PFSK-1 (cell line): ENCODE measurements at regions not wholly inside any gene's neighbourhood (a gene's known extent, or its start where the extent isn't known, plus 50 kb on each side); places are given as distances from the start of the nearest gene placed in this dataset.

Experiments used
- POLR2AphosphoS5 ChIP-seq: IDR thresholded peaks from 2 replicates; pipeline ENCODE4 v1.6.1; 2012; ENCODE audit warnings: low read depth, mild to moderate bottlenecking, control low read depth, low read length, moderate library complexity
- SIN3A ChIP-seq: IDR thresholded peaks from 2 replicates; pipeline ENCODE4 v1.6.1; 2012; ENCODE audit warnings: mild to moderate bottlenecking, low read length, moderate library complexity, borderline replicate concordance; ENCODE audit not compliant: insufficient read depth
- TAF1 ChIP-seq: IDR thresholded peaks from 2 replicates; pipeline ENCODE4 v1.6.1; 2012; ENCODE audit warnings: low read length, control low read depth, borderline replicate concordance; ENCODE audit not compliant: insufficient read depth
- TF ChIP-seq, protein P1 (sequence below), 2 experiments: IDR thresholded peaks; 2 replicates each; pipeline versions ENCODE4 v1.6.1 to v1.8.0; 2011 to 2012; ENCODE audit warnings: low read depth in 2 of 2, low read length in 2 of 2, control low read depth in 1 of 2, inconsistent platforms in 1 of 2, mild to moderate bottlenecking in 1 of 2, moderate library complexity in 1 of 2; ENCODE audit not compliant: insufficient read depth in 1 of 2

DNA sequence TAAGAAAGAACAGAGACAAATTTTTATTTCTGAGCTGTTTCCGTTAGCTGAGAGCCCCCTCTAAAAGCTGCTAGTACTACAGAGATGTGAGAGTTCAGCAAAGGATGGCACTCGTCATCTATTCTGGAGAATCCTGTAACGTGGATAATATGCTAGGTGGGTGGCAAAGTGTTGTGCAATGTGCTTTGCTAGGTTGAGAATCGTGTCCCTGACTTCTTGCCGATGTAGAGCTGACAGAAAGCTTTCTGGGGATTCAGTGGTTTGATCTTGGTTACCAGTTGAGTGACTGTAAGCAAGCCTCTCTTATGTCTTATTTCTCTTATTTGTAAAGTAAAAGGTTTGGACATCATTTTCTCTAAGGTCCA is 298.3 kb upstream of the ACTBL2 start:
- TF ChIP-seq TAF1 (no peak), SIN3A (no peak), POLR2AphosphoS5 (no peak)
- TF ChIP-seq, protein P1, sequence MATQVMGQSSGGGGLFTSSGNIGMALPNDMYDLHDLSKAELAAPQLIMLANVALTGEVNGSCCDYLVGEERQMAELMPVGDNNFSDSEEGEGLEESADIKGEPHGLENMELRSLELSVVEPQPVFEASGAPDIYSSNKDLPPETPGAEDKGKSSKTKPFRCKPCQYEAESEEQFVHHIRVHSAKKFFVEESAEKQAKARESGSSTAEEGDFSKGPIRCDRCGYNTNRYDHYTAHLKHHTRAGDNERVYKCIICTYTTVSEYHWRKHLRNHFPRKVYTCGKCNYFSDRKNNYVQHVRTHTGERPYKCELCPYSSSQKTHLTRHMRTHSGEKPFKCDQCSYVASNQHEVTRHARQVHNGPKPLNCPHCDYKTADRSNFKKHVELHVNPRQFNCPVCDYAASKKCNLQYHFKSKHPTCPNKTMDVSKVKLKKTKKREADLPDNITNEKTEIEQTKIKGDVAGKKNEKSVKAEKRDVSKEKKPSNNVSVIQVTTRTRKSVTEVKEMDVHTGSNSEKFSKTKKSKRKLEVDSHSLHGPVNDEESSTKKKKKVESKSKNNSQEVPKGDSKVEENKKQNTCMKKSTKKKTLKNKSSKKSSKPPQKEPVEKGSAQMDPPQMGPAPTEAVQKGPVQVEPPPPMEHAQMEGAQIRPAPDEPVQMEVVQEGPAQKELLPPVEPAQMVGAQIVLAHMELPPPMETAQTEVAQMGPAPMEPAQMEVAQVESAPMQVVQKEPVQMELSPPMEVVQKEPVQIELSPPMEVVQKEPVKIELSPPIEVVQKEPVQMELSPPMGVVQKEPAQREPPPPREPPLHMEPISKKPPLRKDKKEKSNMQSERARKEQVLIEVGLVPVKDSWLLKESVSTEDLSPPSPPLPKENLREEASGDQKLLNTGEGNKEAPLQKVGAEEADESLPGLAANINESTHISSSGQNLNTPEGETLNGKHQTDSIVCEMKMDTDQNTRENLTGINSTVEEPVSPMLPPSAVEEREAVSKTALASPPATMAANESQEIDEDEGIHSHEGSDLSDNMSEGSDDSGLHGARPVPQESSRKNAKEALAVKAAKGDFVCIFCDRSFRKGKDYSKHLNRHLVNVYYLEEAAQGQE (IDR thresholded peaks at IDR 0.05; ENCODE audit: insufficient read depth in 1 of 2, low read depth in 2 of 2, low read length in 2 of 2), result no peak
